ENCODE measurements at regions not wholly inside any gene's neighbourhood (a gene's known extent, or its start where the extent isn't known, plus 50 kb on each side); places are given as distances from the start of the nearest gene placed in this dataset.
"Not testable (repeated sequence)": the region's sequence is repeated elsewhere in the genome, so short reads cannot be mapped to it uniquely, and the experiment has no call there.

- not testable (repeated sequence) for H3K9ac ChIP-seq, H3K27me3 ChIP-seq, H3K36me3 ChIP-seq, H3K4me3 ChIP-seq, H4K20me1 ChIP-seq, H3K4me1 ChIP-seq, H3K4me2 ChIP-seq, H3K27ac ChIP-seq
- H3K9me3 ChIP-seq (replicated peaks in 1 of 11): peaks cover 0 to 12% (median 7%) of the 10 kb centered on the region in 11 experiments; a peak in 13 of 22 replicates
These were observed 159.4 kb upstream of the FRG2B start for GRCh38 chr10:133785846-133786602.

- H3K9me3 ChIP-seq (replicated peaks in 1 of 11): peaks cover 0 to 12% (median 7%) of the 10 kb centered on the region in 11 experiments; a peak in 13 of 22 replicates
- not testable (repeated sequence) for H3K27me3 ChIP-seq, H3K9ac ChIP-seq, H3K27ac ChIP-seq, H4K20me1 ChIP-seq, H3K4me1 ChIP-seq, H3K4me2 ChIP-seq, H3K36me3 ChIP-seq, H3K4me3 ChIP-seq
These were observed 158.6 kb upstream of the FRG2B start for GRCh38 chr10:133785178-133785577.

GRCh38 chr10:133765308-133765707, 138.7 kb upstream of the FRG2B start:
- not testable (repeated sequence) for H3K27ac ChIP-seq; H3K27me3 ChIP-seq; H3K9me3 ChIP-seq (replicated peaks in 1 of 11); H3K9ac ChIP-seq; H3K36me3 ChIP-seq; H4K20me1 ChIP-seq; H3K4me1 ChIP-seq; H3K4me3 ChIP-seq; H3K4me2 ChIP-seq

- not testable (repeated sequence) for H3K4me3 ChIP-seq; H3K9ac ChIP-seq; H3K9me3 ChIP-seq (replicated peaks in 1 of 11); H3K36me3 ChIP-seq; H3K4me2 ChIP-seq; H3K4me1 ChIP-seq; H3K27me3 ChIP-seq; H4K20me1 ChIP-seq
- H3K27ac ChIP-seq: peak overlapping the region in 1 of 11 experiments; percentile 40; a peak in 1 of 22 replicates
- TF ChIP-seq Cebpa-rat (IDR thresholded peaks at IDR 0.05): 0 out of 22 replicates have a peak, but pooled peaks of 1 of the 11 experiments have one; percentile 0
These were observed 138.2 kb upstream of the FRG2B start for GRCh38 chr10:133764823-133765209.

- H3K27ac ChIP-seq: peak overlapping the region in 1 of 11 experiments; percentile 40; a peak in 1 of 22 replicates
- H3K4me1 ChIP-seq: not testable (repeated sequence)
These were observed 137.6 kb upstream of the FRG2B start for GRCh38 chr10:133763875-133764822.

GRCh38 chr10:133763190-133763589, 136.6 kb upstream of the FRG2B start:
- H3K27ac ChIP-seq; H3K9ac ChIP-seq; H3K36me3 ChIP-seq; H3K27me3 ChIP-seq; H4K20me1 ChIP-seq; H3K4me2 ChIP-seq; H3K4me3 ChIP-seq; H3K9me3 ChIP-seq (replicated peaks in 1 of 11); H3K4me1 ChIP-seq: not testable (repeated sequence)

More at GRCh38 chr10:133763875-133764822, 137.6 kb upstream of the FRG2B start:
- H3K4me3 ChIP-seq; H3K36me3 ChIP-seq; H3K27me3 ChIP-seq; H3K9me3 ChIP-seq (replicated peaks in 1 of 11); H3K4me2 ChIP-seq; H4K20me1 ChIP-seq; H3K9ac ChIP-seq: not testable (repeated sequence)
- TF ChIP-seq Cebpa-rat (IDR thresholded peaks at IDR 0.05): peak in 4 of 11 experiments; percentile 9 to 68 (median 36); a peak in 3 of 22 replicates

- not testable (repeated sequence) for H3K4me1 ChIP-seq; H3K4me2 ChIP-seq; H3K9ac ChIP-seq; H3K27ac ChIP-seq; H3K4me3 ChIP-seq; H3K36me3 ChIP-seq; H3K27me3 ChIP-seq; H3K9me3 ChIP-seq (replicated peaks in 1 of 11); H4K20me1 ChIP-seq
These were observed 127.0 kb upstream of the FRG2B start for GRCh38 chr10:133753545-133753944.

Measured in BLaER1 treated with 17β-estradiol and CSF1 and Interleukin-3, amounts not matched to agents 10 nM and 100 nM (cell line).